HuH-7.5 (cell line): ENCODE measurements at regions not wholly inside any gene's neighbourhood (a gene's known extent, or its start where the extent isn't known, plus 50 kb on each side); places are given as distances from the start of the nearest gene placed in this dataset.
A peak's percentile ranks its signal among the peaks of the same experiment; 100 is the strongest.

Experiments
- DNase-seq: peaks from one replicate; pipeline ENCODE4 v3.0.0; 2011; ENCODE audit warnings: low spot score

- DNase-seq = no peak
Observed at GRCh38 chr14:51512316-51512715, 139.4 kb upstream of the FRMD6 start.

DNA sequence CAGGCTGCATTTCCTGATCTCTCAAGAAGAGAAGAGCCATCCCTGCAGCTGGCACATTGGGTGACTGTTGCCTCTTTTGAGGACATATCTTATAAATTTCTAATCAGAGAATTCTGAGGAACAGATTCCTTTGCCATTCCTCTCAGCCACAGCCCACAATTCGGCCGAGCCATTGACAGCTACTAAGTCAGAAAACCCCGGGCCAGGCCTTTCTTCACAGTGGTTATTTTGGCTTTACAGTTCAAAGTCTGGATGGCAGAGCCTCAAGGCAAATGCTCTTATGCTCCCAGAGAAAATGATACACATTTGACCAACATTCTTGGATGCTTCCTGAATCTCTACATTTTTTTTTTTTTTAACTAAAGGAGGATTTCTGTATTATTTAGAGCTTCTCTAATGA, 138.4 kb upstream of the FRMD6 start:
- DNase-seq = no peak

DNA sequence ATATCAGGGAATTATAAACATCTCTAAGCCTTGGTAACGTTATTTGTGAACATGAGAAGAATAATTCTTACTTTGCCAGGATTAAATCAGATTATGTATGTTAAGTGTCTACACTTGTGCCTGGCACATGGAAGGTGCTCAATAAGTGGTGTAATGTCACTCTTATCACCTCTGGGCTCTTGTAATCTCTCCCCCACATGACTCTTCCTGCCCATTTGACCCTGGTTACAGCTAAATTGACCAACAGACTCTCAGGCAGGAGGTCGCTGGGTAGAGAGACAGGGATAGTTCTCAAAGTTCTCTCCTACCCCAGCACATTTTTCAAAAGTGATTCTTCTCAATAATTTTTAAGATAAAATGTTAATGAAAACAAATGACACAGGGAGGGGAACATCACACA, 137.8 kb upstream of the FRMD6 start:
- DNase-seq = no peak

DNA sequence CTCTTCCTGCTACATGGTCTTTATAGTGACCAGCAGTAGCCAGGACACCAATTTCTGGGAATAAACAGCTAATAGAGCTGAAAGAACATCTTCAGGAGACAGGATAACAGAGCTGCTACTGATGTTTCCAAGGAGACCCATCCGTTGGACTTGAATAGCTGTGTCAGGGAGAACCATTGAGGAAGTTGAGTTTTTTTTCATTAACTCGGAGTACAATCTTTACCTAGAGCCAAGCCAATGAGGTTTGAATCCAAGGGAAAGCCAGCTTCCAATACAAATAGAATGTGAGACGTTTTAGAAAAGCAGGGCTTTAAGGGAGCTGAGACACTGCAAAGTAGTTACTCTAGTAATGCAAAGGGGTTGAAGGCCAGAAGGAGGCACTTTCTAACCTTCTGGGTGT, 136.1 kb upstream of the FRMD6 start:
- no peak for DNase-seq

DNA sequence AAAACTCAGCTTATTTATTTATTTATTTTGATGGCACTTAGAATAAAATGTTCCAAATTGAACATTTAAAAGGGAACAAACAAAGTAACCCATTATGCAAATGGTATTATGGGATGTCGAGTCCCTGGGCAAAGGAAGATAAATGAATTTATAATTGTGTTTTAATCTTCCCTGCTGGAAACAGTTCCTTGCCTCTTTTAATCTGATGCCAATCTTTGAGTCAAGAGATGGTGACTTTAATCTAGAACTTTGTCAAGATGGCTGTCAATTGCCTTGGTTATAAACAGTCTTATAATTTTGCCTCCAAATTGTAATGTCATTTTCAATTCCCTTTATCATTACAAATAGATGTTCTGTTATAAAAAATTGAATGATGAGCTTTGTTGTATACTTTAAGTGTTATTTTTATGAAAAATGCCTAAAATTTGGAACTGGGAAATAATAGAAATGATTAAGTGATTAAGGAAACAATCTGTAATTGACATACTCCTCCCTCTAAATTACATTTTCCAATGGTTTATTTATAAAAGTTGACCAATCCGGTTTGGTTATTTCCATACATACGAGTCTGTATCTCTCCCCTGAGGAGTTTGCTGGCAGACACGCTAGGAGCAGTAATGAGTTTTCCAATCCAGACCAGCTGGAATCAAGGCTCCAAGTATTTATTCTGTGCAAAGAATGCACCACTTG, 134.9 kb upstream of the FRMD6 start:
- no peak for DNase-seq

- no peak for DNase-seq
Observed at GRCh38 chr14:51518280-51518679, 133.4 kb upstream of the FRMD6 start.

GRCh38 chr14:51518711-51519110, 133.0 kb upstream of the FRMD6 start:
- DNase-seq = no peak

DNA sequence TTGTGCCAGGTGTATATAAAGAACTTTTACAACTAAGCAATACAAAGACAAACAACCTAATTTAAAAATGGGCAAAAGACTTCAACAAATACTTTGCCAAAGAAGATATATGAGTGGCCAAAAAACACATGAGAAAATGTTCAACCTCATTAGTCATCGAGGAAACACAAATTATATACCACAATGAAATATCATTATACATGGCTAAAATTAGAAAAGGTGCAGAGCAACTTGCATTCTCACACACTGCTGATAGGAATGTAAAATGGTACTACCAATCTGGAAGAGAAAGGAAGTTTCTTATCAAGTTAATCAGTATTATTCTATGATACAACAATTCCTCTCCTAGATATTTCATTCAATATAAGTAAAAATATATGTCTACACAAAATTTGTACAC, 131.6 kb upstream of the FRMD6 start:
- DNase-seq = no peak

DNA sequence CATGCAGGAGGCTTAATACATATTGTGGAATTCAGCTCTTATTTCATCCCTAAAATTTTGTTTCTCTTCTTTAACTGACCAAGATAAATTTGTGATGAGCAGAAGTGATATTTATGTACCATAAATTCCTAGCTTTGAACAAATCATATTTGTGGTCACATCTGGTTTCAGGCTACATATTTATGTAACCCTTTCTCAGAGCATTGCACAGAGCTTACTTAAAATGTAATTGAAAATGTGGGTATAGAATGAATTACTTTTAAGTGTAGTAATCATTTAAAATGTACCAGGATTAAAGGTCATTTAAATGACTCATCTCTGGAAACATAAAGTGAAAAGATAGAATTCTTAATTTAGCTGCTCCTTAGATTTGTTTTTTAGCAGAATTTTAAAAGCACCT, 129.9 kb upstream of the FRMD6 start:
- no peak for DNase-seq

GRCh38 chr14:51523243-51523642, 128.5 kb upstream of the FRMD6 start:
- DNase-seq = no peak

DNA sequence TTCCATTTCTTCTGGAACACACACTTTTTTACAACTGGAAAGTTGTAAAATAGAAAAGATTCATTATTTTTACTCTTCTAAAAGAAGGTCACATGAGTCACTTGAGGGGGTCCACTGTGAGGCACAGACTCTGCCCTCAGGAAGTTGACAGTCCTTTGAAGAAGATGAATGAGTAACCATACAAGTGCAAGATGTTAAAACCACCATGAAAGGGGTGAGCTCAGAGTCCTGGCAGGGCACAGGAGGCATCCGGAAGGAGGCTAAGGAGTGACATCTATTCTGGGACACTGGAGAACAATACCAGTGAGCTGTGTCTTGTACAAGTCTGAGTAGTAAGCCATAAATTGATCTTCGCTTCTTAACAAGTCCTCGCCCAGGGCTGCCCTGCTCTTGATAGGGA, 126.0 kb upstream of the FRMD6 start:
- DNase-seq = no peak

DNA sequence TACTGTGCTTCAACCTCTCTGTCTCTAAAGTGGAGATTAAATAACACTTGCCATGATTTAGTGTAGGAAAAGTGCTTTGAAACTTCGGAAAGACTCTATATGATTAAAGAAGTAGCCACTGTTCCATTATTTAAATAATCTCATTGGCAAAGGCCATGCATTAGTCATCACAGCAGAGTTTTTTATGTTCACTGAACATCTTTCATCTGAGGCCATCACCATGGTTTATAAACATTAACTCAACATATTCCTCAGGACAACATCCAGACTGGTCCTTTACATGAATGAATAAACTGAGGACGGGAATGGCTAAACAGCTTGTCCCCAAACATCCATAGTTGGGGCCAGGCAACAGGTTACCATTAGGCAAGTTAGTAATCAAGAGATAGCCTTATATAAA, 124.6 kb upstream of the FRMD6 start:
- DNase-seq = no peak

- no peak for DNase-seq
Observed at GRCh38 chr14:51529736-51530135, 122.0 kb upstream of the FRMD6 start.

DNA sequence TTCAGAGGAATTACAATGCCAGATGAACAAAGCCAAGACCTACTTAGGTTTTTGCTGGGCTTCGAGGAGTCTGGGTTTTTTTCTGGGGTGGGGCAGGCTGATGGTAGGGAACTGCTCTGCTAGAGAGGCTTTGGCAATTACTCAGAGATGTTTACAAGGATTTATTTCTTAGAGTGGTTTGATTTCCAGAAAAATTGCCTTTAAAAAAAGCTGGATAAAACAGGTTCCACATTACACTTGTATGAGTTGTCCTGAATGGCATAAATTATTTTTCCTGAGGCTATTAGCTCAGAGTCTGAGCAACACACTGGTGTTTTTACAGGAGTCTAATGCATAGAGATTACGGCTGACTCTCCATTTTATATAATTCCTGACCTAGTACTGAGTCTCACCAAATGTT, 118.5 kb upstream of the FRMD6 start:
- DNase-seq = no peak

- no peak for DNase-seq
Observed at GRCh38 chr14:51533872-51534553, 117.7 kb upstream of the FRMD6 start.

DNA sequence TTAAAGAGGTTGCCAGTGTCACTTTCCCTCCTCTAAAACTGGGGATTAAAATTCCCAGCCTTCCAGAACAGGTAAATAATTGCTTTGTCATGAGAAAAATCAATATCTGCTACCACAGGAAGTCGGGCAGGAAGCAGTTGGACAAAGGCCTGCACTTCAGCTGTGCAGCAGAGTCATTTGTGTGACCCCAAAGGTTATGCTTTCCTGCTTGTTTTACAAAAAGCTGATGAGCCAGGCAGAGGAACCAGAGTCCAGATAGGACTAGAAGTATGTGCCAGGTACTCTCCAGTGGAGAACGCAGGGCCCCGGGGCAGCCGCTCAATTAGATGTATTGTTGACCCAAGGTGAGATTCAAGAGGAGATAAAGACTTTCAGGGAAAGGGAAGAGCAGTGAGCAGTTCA, 117.1 kb upstream of the FRMD6 start:
- peak; percentile 10 for DNase-seq

DNA sequence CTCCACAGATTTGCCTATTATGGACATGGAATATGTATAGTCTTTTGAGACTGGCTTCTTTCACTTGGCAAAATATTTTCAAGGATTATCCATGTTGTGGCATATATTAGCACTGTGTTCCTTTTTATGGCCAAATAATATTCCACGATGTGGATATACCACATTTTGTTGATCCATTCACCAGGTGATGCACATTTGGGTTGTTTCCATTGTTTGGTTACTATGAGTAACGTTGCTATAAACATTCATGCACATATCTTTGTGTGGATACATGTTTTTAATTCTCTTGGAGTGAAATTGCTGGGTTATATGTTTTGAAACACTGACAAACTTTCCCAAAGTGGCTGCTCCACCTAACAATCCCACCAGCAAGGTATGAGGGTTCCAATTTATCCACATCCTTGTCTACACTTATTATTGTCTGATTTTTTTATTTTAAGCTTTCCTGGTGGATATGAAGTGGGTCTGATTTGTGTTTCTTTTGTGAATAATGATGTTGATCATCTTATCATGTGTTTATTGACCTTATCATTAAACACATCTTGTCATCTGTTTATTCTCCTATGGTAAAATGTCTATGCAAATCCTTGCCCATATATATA, 116.2 kb upstream of the FRMD6 start:
- DNase-seq = no peak

DNA sequence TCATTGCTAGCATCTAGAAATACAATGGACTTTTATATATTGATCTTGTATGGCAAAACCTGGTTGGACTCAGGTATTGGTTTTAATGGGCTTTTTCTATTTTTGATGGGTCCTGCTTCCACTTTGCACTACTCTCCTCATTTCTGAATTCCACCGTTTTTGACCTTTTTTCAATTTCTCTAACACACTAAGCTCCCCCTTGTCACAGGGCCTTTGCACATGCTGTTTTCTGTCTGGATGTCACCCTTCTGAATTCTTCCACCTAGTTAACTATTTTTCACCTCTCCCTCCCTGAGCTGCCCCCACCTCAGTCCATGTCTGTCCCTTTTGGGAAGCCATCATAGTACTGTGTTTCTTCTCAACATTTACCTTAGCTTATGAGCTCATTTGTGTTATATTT, 112.7 kb upstream of the FRMD6 start:
- DNase-seq = no peak

DNA sequence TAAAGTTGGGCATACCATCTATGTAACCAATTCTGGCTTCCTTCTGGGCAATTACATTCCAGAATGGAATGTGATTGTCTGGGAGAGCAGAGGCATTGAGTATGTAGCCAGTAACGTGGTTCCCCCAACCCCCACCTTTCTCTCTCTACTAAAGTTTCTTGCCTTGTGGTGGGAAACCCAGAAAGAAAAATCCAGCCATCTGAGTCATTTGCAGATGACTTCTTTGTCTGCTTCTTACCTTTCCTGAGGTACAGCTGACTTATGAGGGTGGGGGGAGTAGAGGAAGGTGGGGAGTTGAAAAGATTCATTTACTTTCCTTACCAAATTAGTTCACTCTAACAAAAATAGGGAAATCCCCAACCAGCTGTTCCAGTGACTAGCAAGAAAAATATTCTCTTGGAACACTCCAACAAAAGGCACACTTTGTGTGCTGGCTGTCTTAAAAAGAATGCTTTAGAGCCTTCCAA, 112.1 kb upstream of the FRMD6 start:
- no peak for DNase-seq

DNA sequence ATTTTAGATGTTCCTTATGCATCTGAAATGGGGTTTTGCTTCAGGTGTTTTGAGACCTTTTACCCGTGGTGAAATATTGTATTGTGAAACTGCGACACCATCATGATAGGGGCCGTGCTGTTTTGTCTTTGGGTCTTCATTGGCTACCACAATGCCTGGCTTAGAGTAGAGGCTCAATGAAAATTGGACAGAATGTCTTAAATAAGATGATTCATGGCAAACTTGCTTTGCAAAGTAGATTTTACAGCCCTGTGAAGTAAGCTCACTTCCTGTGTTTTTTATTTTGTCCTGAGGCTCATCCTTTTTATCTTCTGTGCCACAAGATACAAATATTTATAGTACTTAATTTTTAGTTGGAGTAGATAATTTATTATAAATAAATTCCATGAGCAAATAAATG, 111.3 kb upstream of the FRMD6 start:
- no peak for DNase-seq

DNA sequence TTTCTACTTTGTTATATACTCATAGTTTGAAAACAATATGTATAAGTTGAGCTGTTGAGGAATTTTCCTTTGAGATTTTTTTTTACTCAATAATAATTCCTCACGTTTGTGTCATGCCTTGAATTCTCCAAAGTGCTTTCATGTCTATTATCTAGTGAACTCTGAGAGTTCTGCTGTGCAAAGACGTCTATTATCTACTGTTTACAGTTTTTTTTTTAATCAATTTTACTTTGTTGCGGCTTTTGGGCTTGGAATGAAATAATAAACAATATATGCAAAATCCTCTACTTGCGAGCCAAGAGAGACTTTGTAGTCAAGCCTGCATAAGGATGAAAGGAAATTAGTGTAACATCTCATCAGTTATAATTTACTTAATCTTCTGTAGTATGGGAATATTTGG, 107.2 kb upstream of the FRMD6 start:
- no peak for DNase-seq

DNA sequence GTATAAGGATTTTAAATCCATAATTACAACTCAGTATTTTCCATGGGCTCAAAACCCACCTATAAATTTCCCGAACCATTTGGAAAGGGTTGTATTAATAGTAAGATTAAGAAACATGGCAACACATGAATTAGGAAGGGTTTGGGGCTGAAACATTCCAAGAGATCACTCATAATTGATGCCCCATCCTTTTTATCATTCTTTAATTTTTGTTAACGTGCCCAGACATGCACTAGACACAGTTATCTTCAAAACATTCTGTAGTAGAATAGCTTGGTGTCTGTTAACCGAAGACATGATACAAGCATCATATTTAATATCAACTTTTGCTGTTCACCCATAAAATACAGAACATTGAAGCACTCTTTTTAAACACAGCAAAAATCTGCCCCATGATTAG, 106.8 kb upstream of the FRMD6 start:
- DNase-seq = no peak

GRCh38 chr14:51545396-51545795, 106.3 kb upstream of the FRMD6 start:
- DNase-seq = no peak

GRCh38 chr14:51546099-51546498, 105.6 kb upstream of the FRMD6 start:
- no peak for DNase-seq
